ENCODE measurements at regions not wholly inside any gene's neighbourhood (a gene's known extent, or its start where the extent isn't known, plus 50 kb on each side); places are given as distances from the start of the nearest gene placed in this dataset.

GRCh38 chr7:79909176-79909575, 225.5 kb upstream of the GNAI1 start:
- DNase-seq (ENCODE audit: low read depth, low spot score): peak; percentile 38
- no peak overlapping the region for H3K4me3 ChIP-seq (ENCODE audit: low read length)

- DNase-seq (ENCODE audit: low read depth, low spot score): no peak
Measured at GRCh38 chr7:79897166-79897565, 237.5 kb upstream of the GNAI1 start.

GRCh38 chr7:79893991-79894390, 240.6 kb upstream of the GNAI1 start:
- H3K4me3 ChIP-seq (ENCODE audit: low read length): no peak overlapping the region
- DNase-seq (ENCODE audit: low read depth, low spot score): no peak

More at GRCh38 chr7:79897166-79897565, 237.5 kb upstream of the GNAI1 start:
- H3K4me3 ChIP-seq (ENCODE audit: low read length): no peak overlapping the region

GRCh38 chr7:79882922-79883321, 251.7 kb upstream of the GNAI1 start:
- no peak for DNase-seq (ENCODE audit: low read depth, low spot score)
- H3K4me3 ChIP-seq (ENCODE audit: low read length): no peak overlapping the region

- DNase-seq (ENCODE audit: low read depth, low spot score): no peak
- no peak overlapping the region for H3K4me3 ChIP-seq (ENCODE audit: low read length)
Measured at GRCh38 chr7:79880312-79880711, 254.3 kb upstream of the GNAI1 start.

- DNase-seq (ENCODE audit: low read depth, low spot score): no peak
- H3K4me3 ChIP-seq (ENCODE audit: low read length): no peak overlapping the region
Measured at GRCh38 chr7:79877874-79878465, 256.7 kb upstream of the GNAI1 start.

- peak; percentile 47 for DNase-seq (ENCODE audit: low read depth, low spot score)
- H3K4me3 ChIP-seq (ENCODE audit: low read length): no peak overlapping the region
Measured at GRCh38 chr7:79876848-79877252, 257.8 kb upstream of the GNAI1 start.

GRCh38 chr7:79874797-79875196, 259.8 kb upstream of the GNAI1 start:
- no peak for DNase-seq (ENCODE audit: low read depth, low spot score)
- H3K4me3 ChIP-seq (ENCODE audit: low read length): no peak overlapping the region

- DNase-seq (ENCODE audit: low read depth, low spot score): no peak
Measured at GRCh38 chr7:79872176-79872575, 262.5 kb upstream of the GNAI1 start.

GRCh38 chr7:79868010-79868409, 266.6 kb upstream of the GNAI1 start:
- no peak for DNase-seq (ENCODE audit: low read depth, low spot score)
- no peak overlapping the region for H3K4me3 ChIP-seq (ENCODE audit: low read length)

More at GRCh38 chr7:79872176-79872575, 262.5 kb upstream of the GNAI1 start:
- no peak overlapping the region for H3K4me3 ChIP-seq (ENCODE audit: low read length)

- DNase-seq (ENCODE audit: low read depth, low spot score): no peak
- no peak overlapping the region for H3K4me3 ChIP-seq (ENCODE audit: low read length)
Measured at GRCh38 chr7:79862447-79863210, 272.0 kb upstream of the GNAI1 start.

- no peak overlapping the region for H3K4me3 ChIP-seq (ENCODE audit: low read length)
- no peak for DNase-seq (ENCODE audit: low read depth, low spot score)
Measured at GRCh38 chr7:79855172-79855571, 279.5 kb upstream of the GNAI1 start.

GRCh38 chr7:79854621-79855020, 280.0 kb upstream of the GNAI1 start:
- H3K4me3 ChIP-seq (ENCODE audit: low read length): no peak overlapping the region
- DNase-seq (ENCODE audit: low read depth, low spot score): no peak

GRCh38 chr7:79837915-79838314, 296.7 kb upstream of the GNAI1 start:
- no peak for DNase-seq (ENCODE audit: low read depth, low spot score)
- no peak overlapping the region for H3K4me3 ChIP-seq (ENCODE audit: low read length)

GRCh38 chr7:79833616-79834015, 301.0 kb upstream of the GNAI1 start:
- H3K4me3 ChIP-seq (ENCODE audit: low read length): no peak overlapping the region
- DNase-seq (ENCODE audit: low read depth, low spot score): no peak

- H3K4me3 ChIP-seq (ENCODE audit: low read length): no peak overlapping the region
- no peak for DNase-seq (ENCODE audit: low read depth, low spot score)
Measured at GRCh38 chr7:79828866-79829265, 305.8 kb upstream of the GNAI1 start.

GRCh38 chr7:79823246-79823951, 311.2 kb upstream of the GNAI1 start:
- no peak overlapping the region for H3K4me3 ChIP-seq (ENCODE audit: low read length)
- no peak for DNase-seq (ENCODE audit: low read depth, low spot score)

GRCh38 chr7:79822620-79823240, 311.9 kb upstream of the GNAI1 start:
- no peak overlapping the region for H3K4me3 ChIP-seq (ENCODE audit: low read length)
- DNase-seq (ENCODE audit: low read depth, low spot score): no peak

- no peak for DNase-seq (ENCODE audit: low read depth, low spot score)
- H3K4me3 ChIP-seq (ENCODE audit: low read length): no peak overlapping the region
Measured at GRCh38 chr7:79820387-79820786, 314.2 kb upstream of the GNAI1 start.

- no peak for DNase-seq (ENCODE audit: low read depth, low spot score)
- no peak overlapping the region for H3K4me3 ChIP-seq (ENCODE audit: low read length)
Measured at GRCh38 chr7:79810916-79811315, 323.7 kb upstream of the GNAI1 start.
